PC-9 (cell line): ENCODE measurements at regions not wholly inside any gene's neighbourhood (a gene's known extent, or its start where the extent isn't known, plus 50 kb on each side); places are given as distances from the start of the nearest gene placed in this dataset.

Source experiments
- BruUV-seq: library from RNA; stranded (reverse); fragments of 400-500 nt; replicated peaks from 2 replicates; lab custom pipeline; 2021; lab: Mats Ljungman, UMichigan
- CTCF ChIA-PET: fragments of 300-600 bp; sonication (Branson Sonifier 250); formaldehyde crosslinking; loops from one replicate; lab custom pipeline; 2022; ENCODE audit warnings: antibody characterized with exemption; lab: Charles Lee
- POLR2A ChIA-PET: fragments of 300-600 bp; sonication (Branson Sonifier 250); formaldehyde crosslinking; loops from one replicate; lab custom pipeline; 2022; ENCODE audit warnings: antibody characterized with exemption; ENCODE audit not compliant: unreplicated experiment; lab: Charles Lee
- DNase-seq, 2 experiments: peaks; one replicate each; pipeline versions ENCODE4 v3.0.0 to v3.0.0-alpha.2; 2015 to 2022; ENCODE audit warnings: mixed read lengths in 1 of 2
- H2AFZ ChIP-seq: fragments of 200-600 bp; sonication (generic); 2 replicates; pipeline ENCODE4 v1.8.1; 2017; ENCODE audit warnings: antibody characterized with exemption
- H3F3A ChIP-seq: fragments of 200-600 bp; sonication (generic); 2 replicates; pipeline ENCODE4 v1.8.1; 2017; ENCODE audit warnings: antibody characterized with exemption, mild to moderate bottlenecking, low read depth; ENCODE audit not compliant: insufficient read depth
- H3K27ac ChIP-seq: fragments of 200-600 bp; sonication (generic); 2 replicates; pipeline ENCODE4 v1.6.1; 2016; ENCODE audit warnings: mixed run types
- H3K27me3 ChIP-seq: fragments of 200-600 bp; sonication (generic); 2 replicates; pipeline ENCODE4 v1.6.1; 2016; ENCODE audit warnings: low read depth, mixed run types; ENCODE audit not compliant: insufficient read depth
- H3K36me3 ChIP-seq: fragments of 200-600 bp; sonication (generic); 2 replicates; pipeline ENCODE4 v1.6.1; 2016; ENCODE audit warnings: low read depth, mixed run types
- H3K4me1 ChIP-seq: fragments of 200-600 bp; sonication (generic); replicated peaks from 2 replicates; pipeline ENCODE4 v1.6.1; 2016; ENCODE audit warnings: mixed run types; ENCODE audit not compliant: insufficient read depth
- H3K4me2 ChIP-seq: fragments of 200-600 bp; sonication (generic); 2 replicates; pipeline ENCODE4 v1.6.1; 2017; ENCODE audit warnings: mixed run types
- H3K4me3 ChIP-seq: fragments of 200-600 bp; sonication (generic); 2 replicates; pipeline ENCODE4 v1.6.1; 2016; ENCODE audit warnings: mixed run types
- H3K79me2 ChIP-seq: fragments of 200-600 bp; sonication (generic); 2 replicates; pipeline ENCODE4 v1.6.1; 2017; ENCODE audit warnings: low read depth, mixed run types
- H3K9me2 ChIP-seq: fragments of 200-600 bp; sonication (generic); 2 replicates; pipeline ENCODE4 v1.8.1; 2017; ENCODE audit warnings: mild to moderate bottlenecking; ENCODE audit not compliant: insufficient read depth
- H3K9me3 ChIP-seq: fragments of 200-600 bp; sonication (generic); 2 replicates; pipeline ENCODE4 v1.8.1; 2016; ENCODE audit warnings: low read depth; ENCODE audit not compliant: insufficient read depth
- H4K20me1 ChIP-seq: fragments of 200-600 bp; sonication (generic); 2 replicates; pipeline ENCODE4 v1.8.1; 2017; ENCODE audit not compliant: insufficient read depth
- CTCF ChIP-seq: fragments of 200-600 bp; sonication (generic); conservative IDR thresholded peaks from 2 replicates; pipeline ENCODE4 v1.6.1; 2017; ENCODE audit warnings: mixed run types, antibody characterized with exemption, mild to moderate bottlenecking, moderate library complexity
- EZH2 ChIP-seq: fragments of 200-600 bp; sonication (generic); IDR thresholded peaks from 2 replicates; pipeline ENCODE4 v1.8.0; 2017; ENCODE audit warnings: antibody characterized with exemption, low read depth
- intact Hi-C: fragments of 100-400 bp; cut with micrococcal nuclease; formaldehyde crosslinking; loops from one replicate; pipeline ENCODE4 v1.10.0; 2022; ENCODE audit not compliant: unreplicated experiment

- POLR2A ChIA-PET: no interaction called here
- no peaks in the 10 kb centered on the region for H3K79me2 ChIP-seq
Measured at GRCh38 chr2:8452296-8452695, 229.6 kb upstream of the ID2 start.

GRCh38 chr2:8452979-8453903 is 228.6 kb upstream of the ID2 start:
- ChIA-PET POLR2A (no interaction called here), CTCF (no interaction called here)
- H3K4me2 ChIP-seq: no peak overlapping the region
- TF ChIP-seq CTCF (no peak), EZH2 (no peak)
- no peak for DNase-seq
- no peaks in the 10 kb centered on the region for H3K36me3 ChIP-seq
- H3K27me3 ChIP-seq: peaks cover 88% of the 10 kb centered on the region
- no peak overlapping the region for H2AFZ ChIP-seq
- BruUV-seq: no TSS peak
- no peaks in the 10 kb centered on the region for H3K79me2 ChIP-seq
- no peaks in the 10 kb centered on the region for H3K9me2 ChIP-seq
- H4K20me1 ChIP-seq: no peaks in the 10 kb centered on the region
- no peaks in the 10 kb centered on the region for H3K4me1 ChIP-seq
- H3K27ac ChIP-seq: no peak overlapping the region
- H3F3A ChIP-seq: no peaks in the 10 kb centered on the region
- intact Hi-C loops: no loop called here
- H3K9me3 ChIP-seq: no peaks in the 10 kb centered on the region
- no peak overlapping the region for H3K4me3 ChIP-seq

More at GRCh38 chr2:8452296-8452695, 229.6 kb upstream of the ID2 start:
- intact Hi-C loops: no loop called here
- BruUV-seq: no TSS peak
- DNase-seq: no peak
- H3K36me3 ChIP-seq: no peaks in the 10 kb centered on the region
- no peak overlapping the region for H3K4me2 ChIP-seq
- peaks cover 79% of the 10 kb centered on the region for H3K27me3 ChIP-seq
- no peaks in the 10 kb centered on the region for H3K4me1 ChIP-seq
- H3K4me3 ChIP-seq: no peak overlapping the region
- H2AFZ ChIP-seq: no peak overlapping the region
- no peaks in the 10 kb centered on the region for H3K9me2 ChIP-seq
- TF ChIP-seq CTCF: no peak
- TF ChIP-seq EZH2: no peak
- CTCF ChIA-PET: no interaction called here
- H3K27ac ChIP-seq: no peak overlapping the region
- no peaks in the 10 kb centered on the region for H3K9me3 ChIP-seq
- H4K20me1 ChIP-seq: no peaks in the 10 kb centered on the region
- H3F3A ChIP-seq: no peaks in the 10 kb centered on the region

- Histone ChIP-seq H3K36me3 (no peaks in the 10 kb centered on the region), H3K4me2 (no peak overlapping the region), H3K27me3 (peaks cover 95% of the 10 kb centered on the region), H3F3A (no peaks in the 10 kb centered on the region), H3K4me3 (no peak overlapping the region), H3K4me1 (no peaks in the 10 kb centered on the region), H3K27ac (no peak overlapping the region), H4K20me1 (no peaks in the 10 kb centered on the region), H3K79me2 (no peaks in the 10 kb centered on the region), H2AFZ (no peak overlapping the region), H3K9me2 (no peaks in the 10 kb centered on the region), H3K9me3 (no peaks in the 10 kb centered on the region)
- no peak for DNase-seq
- intact Hi-C loops: no loop called here
- CTCF ChIA-PET: no interaction called here
- POLR2A ChIA-PET: no interaction called here
- TF ChIP-seq CTCF (no peak), EZH2 (no peak)
- no TSS peak for BruUV-seq
Measured at GRCh38 chr2:8453904-8454302, 228.0 kb upstream of the ID2 start.
